ENCODE measurements at regions not wholly inside any gene's neighbourhood (a gene's known extent, or its start where the extent isn't known, plus 50 kb on each side); places are given as distances from the start of the nearest gene placed in this dataset.
A peak's percentile ranks its signal among the peaks of the same experiment; 100 is the strongest.

GRCh38 chr20:60977901-60978300 is 274.2 kb upstream of the CDH4 start:
- DNase-seq = no peak

GRCh38 chr20:60984666-60985065 is 267.4 kb upstream of the CDH4 start:
- DNase-seq = no peak

- DNase-seq = no peak
These were observed 265.4 kb upstream of the CDH4 start for GRCh38 chr20:60986506-60987156.

- no peak for DNase-seq
These were observed 262.0 kb upstream of the CDH4 start for GRCh38 chr20:60990061-60990460.

- DNase-seq = no peak
These were observed 261.4 kb upstream of the CDH4 start for GRCh38 chr20:60990643-60991042.

GRCh38 chr20:60993433-60994044 is 258.5 kb upstream of the CDH4 start:
- DNase-seq = no peak

- DNase-seq = no peak
These were observed 252.8 kb upstream of the CDH4 start for GRCh38 chr20:60999250-60999649.

- DNase-seq = no peak
These were observed 250.0 kb upstream of the CDH4 start for GRCh38 chr20:61002090-61002489.

GRCh38 chr20:61014491-61014890 is 237.6 kb upstream of the CDH4 start:
- DNase-seq = no peak

GRCh38 chr20:61015602-61016001 is 236.5 kb upstream of the CDH4 start:
- DNase-seq = no peak

- no peak for DNase-seq
These were observed 232.7 kb upstream of the CDH4 start for GRCh38 chr20:61019322-61019721.

- peak in 1 of 2 donors; percentile 26 for DNase-seq
These were observed 228.4 kb upstream of the CDH4 start for GRCh38 chr20:61023612-61024011.

GRCh38 chr20:61024390-61024789 is 227.7 kb upstream of the CDH4 start:
- DNase-seq = no peak

- no peak for DNase-seq
These were observed 226.5 kb upstream of the CDH4 start for GRCh38 chr20:61025536-61025935.

GRCh38 chr20:61026173-61026572 is 225.9 kb upstream of the CDH4 start:
- no peak for DNase-seq

GRCh38 chr20:61026731-61027130 is 225.3 kb upstream of the CDH4 start:
- no peak for DNase-seq

- DNase-seq = no peak
These were observed 224.8 kb upstream of the CDH4 start for GRCh38 chr20:61027218-61027617.

GRCh38 chr20:61030130-61030529 is 221.9 kb upstream of the CDH4 start:
- no peak for DNase-seq

GRCh38 chr20:61031101-61031830 is 220.8 kb upstream of the CDH4 start:
- no peak for DNase-seq

- DNase-seq = no peak
These were observed 214.6 kb upstream of the CDH4 start for GRCh38 chr20:61037498-61037897.

GRCh38 chr20:61041481-61041880 is 210.6 kb upstream of the CDH4 start:
- no peak for DNase-seq

GRCh38 chr20:61042506-61043385 is 209.3 kb upstream of the CDH4 start:
- DNase-seq = no peak

- DNase-seq = no peak
These were observed 208.4 kb upstream of the CDH4 start for GRCh38 chr20:61043681-61044080.
